ENCODE measurements at regions not wholly inside any gene's neighbourhood (a gene's known extent, or its start where the extent isn't known, plus 50 kb on each side); places are given as distances from the start of the nearest gene placed in this dataset.

GRCh38 chr5:121640298-121640697 lies 211.4 kb upstream of the FTMT start:
- no peak for TF ChIP-seq CEBPB (IDR thresholded peaks at IDR 0.05; ENCODE audit: low read depth)
- no peak for TF ChIP-seq SIN3A (IDR thresholded peaks at IDR 0.05; ENCODE audit: low read depth)
- TF ChIP-seq YY1 (IDR thresholded peaks at IDR 0.05; ENCODE audit: extremely low read depth, insufficient replicate concordance, low read depth, low read length), result no peak
- no peak for TF ChIP-seq MAX (IDR thresholded peaks at IDR 0.05)
- TF ChIP-seq POLR2A (IDR thresholded peaks at IDR 0.05; ENCODE audit: borderline replicate concordance, extremely low read depth, insufficient read depth, insufficient read length), result no peak
- no peak for TF ChIP-seq ELF1 (IDR thresholded peaks at IDR 0.05; ENCODE audit: borderline replicate concordance, low read depth)
- no peak for TF ChIP-seq CTCF (IDR thresholded peaks at IDR 0.05 in 2 of 3, conservative IDR thresholded peaks at IDR 0.05 in 1 of 3; ENCODE audit: borderline replicate concordance in 1 of 3, insufficient read depth in 1 of 3, low read depth in 2 of 3, low read length in 2 of 3)

All from HCT116 (cell line).